ENCODE measurements at regions not wholly inside any gene's neighbourhood (a gene's known extent, or its start where the extent isn't known, plus 50 kb on each side); places are given as distances from the start of the nearest gene placed in this dataset.

DNA sequence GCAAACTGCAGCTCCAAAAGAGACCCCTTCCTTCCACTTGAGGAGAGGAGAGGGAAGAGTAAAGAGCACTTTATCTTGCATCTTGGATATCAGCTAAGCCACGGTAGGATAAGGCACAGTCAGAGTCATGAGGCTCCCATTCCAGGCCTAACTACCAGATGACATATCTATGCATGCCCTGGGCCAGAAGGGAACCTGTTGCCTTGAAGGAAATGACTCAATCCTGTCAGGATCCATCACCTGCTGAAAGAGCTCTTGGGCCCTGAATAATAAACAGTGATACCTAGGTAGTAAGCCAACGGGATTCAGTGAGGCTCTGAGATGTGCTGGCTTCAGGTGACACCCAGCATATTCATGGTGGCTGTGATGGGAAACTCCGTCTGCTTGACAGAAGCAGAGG lies 118.5 kb upstream of the EPHA3 start:
- TF ChIP-seq POLR2AphosphoS5 (IDR thresholded peaks at IDR 0.05; ENCODE audit: low read depth, low read length) (no peak), CREB1 (IDR thresholded peaks at IDR 0.05) (no peak), KDM1A (IDR thresholded peaks at IDR 0.05; ENCODE audit: borderline replicate concordance, low read length) (no peak), CBX5 (IDR thresholded peaks at IDR 0.05; ENCODE audit: low read depth, low read length) (no peak), SP1 (IDR thresholded peaks at IDR 0.05; ENCODE audit: low read depth, low read length) (no peak), POLR2A (IDR thresholded peaks at IDR 0.05; ENCODE audit: control extremely low read depth in 1 of 2, low read depth in 2 of 2, low read length in 2 of 2) (no peak), RNF2 (IDR thresholded peaks at IDR 0.05; ENCODE audit: borderline replicate concordance, low read depth, low read length, missing control alignments, poor library complexity, severe bottlenecking) (no peak), EP300 (IDR thresholded peaks at IDR 0.05; ENCODE audit: borderline replicate concordance in 1 of 2, low read depth in 2 of 2, low read length in 2 of 2) (no peak), EZH2 (IDR thresholded peaks at IDR 0.05; ENCODE audit: low read depth, low read length, severe bottlenecking) (no peak), GABPA (IDR thresholded peaks at IDR 0.05; ENCODE audit: borderline replicate concordance, insufficient read depth, low read length) (no peak)
- TF ChIP-seq, protein P1, sequence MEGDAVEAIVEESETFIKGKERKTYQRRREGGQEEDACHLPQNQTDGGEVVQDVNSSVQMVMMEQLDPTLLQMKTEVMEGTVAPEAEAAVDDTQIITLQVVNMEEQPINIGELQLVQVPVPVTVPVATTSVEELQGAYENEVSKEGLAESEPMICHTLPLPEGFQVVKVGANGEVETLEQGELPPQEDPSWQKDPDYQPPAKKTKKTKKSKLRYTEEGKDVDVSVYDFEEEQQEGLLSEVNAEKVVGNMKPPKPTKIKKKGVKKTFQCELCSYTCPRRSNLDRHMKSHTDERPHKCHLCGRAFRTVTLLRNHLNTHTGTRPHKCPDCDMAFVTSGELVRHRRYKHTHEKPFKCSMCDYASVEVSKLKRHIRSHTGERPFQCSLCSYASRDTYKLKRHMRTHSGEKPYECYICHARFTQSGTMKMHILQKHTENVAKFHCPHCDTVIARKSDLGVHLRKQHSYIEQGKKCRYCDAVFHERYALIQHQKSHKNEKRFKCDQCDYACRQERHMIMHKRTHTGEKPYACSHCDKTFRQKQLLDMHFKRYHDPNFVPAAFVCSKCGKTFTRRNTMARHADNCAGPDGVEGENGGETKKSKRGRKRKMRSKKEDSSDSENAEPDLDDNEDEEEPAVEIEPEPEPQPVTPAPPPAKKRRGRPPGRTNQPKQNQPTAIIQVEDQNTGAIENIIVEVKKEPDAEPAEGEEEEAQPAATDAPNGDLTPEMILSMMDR (IDR thresholded peaks at IDR 0.05; ENCODE audit: control extremely low read depth in 1 of 3, insufficient read depth in 1 of 3, low read depth in 1 of 3, low read length in 3 of 3): no peak
- TF ChIP-seq, protein P2, sequence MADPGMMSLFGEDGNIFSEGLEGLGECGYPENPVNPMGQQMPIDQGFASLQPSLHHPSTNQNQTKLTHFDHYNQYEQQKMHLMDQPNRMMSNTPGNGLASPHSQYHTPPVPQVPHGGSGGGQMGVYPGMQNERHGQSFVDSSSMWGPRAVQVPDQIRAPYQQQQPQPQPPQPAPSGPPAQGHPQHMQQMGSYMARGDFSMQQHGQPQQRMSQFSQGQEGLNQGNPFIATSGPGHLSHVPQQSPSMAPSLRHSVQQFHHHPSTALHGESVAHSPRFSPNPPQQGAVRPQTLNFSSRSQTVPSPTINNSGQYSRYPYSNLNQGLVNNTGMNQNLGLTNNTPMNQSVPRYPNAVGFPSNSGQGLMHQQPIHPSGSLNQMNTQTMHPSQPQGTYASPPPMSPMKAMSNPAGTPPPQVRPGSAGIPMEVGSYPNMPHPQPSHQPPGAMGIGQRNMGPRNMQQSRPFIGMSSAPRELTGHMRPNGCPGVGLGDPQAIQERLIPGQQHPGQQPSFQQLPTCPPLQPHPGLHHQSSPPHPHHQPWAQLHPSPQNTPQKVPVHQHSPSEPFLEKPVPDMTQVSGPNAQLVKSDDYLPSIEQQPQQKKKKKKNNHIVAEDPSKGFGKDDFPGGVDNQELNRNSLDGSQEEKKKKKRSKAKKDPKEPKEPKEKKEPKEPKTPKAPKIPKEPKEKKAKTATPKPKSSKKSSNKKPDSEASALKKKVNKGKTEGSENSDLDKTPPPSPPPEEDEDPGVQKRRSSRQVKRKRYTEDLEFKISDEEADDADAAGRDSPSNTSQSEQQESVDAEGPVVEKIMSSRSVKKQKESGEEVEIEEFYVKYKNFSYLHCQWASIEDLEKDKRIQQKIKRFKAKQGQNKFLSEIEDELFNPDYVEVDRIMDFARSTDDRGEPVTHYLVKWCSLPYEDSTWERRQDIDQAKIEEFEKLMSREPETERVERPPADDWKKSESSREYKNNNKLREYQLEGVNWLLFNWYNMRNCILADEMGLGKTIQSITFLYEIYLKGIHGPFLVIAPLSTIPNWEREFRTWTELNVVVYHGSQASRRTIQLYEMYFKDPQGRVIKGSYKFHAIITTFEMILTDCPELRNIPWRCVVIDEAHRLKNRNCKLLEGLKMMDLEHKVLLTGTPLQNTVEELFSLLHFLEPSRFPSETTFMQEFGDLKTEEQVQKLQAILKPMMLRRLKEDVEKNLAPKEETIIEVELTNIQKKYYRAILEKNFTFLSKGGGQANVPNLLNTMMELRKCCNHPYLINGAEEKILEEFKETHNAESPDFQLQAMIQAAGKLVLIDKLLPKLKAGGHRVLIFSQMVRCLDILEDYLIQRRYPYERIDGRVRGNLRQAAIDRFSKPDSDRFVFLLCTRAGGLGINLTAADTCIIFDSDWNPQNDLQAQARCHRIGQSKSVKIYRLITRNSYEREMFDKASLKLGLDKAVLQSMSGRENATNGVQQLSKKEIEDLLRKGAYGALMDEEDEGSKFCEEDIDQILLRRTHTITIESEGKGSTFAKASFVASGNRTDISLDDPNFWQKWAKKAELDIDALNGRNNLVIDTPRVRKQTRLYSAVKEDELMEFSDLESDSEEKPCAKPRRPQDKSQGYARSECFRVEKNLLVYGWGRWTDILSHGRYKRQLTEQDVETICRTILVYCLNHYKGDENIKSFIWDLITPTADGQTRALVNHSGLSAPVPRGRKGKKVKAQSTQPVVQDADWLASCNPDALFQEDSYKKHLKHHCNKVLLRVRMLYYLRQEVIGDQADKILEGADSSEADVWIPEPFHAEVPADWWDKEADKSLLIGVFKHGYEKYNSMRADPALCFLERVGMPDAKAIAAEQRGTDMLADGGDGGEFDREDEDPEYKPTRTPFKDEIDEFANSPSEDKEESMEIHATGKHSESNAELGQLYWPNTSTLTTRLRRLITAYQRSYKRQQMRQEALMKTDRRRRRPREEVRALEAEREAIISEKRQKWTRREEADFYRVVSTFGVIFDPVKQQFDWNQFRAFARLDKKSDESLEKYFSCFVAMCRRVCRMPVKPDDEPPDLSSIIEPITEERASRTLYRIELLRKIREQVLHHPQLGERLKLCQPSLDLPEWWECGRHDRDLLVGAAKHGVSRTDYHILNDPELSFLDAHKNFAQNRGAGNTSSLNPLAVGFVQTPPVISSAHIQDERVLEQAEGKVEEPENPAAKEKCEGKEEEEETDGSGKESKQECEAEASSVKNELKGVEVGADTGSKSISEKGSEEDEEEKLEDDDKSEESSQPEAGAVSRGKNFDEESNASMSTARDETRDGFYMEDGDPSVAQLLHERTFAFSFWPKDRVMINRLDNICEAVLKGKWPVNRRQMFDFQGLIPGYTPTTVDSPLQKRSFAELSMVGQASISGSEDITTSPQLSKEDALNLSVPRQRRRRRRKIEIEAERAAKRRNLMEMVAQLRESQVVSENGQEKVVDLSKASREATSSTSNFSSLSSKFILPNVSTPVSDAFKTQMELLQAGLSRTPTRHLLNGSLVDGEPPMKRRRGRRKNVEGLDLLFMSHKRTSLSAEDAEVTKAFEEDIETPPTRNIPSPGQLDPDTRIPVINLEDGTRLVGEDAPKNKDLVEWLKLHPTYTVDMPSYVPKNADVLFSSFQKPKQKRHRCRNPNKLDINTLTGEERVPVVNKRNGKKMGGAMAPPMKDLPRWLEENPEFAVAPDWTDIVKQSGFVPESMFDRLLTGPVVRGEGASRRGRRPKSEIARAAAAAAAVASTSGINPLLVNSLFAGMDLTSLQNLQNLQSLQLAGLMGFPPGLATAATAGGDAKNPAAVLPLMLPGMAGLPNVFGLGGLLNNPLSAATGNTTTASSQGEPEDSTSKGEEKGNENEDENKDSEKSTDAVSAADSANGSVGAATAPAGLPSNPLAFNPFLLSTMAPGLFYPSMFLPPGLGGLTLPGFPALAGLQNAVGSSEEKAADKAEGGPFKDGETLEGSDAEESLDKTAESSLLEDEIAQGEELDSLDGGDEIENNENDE (IDR thresholded peaks at IDR 0.05; ENCODE audit: insufficient replicate concordance, low read length): no peak

Data from H1 (cell line).